HG03108 (cell line): ENCODE measurements at regions not wholly inside any gene's neighbourhood (a gene's known extent, or its start where the extent isn't known, plus 50 kb on each side); places are given as distances from the start of the nearest gene placed in this dataset.

Source experiments
- ATAC-seq: cut with Tn5 transposase; IDR thresholded peaks from one replicate; pipeline ENCODE4 v1.9.1; 2021; ENCODE audit warnings: moderate library complexity; ENCODE audit not compliant: unreplicated experiment

DNA sequence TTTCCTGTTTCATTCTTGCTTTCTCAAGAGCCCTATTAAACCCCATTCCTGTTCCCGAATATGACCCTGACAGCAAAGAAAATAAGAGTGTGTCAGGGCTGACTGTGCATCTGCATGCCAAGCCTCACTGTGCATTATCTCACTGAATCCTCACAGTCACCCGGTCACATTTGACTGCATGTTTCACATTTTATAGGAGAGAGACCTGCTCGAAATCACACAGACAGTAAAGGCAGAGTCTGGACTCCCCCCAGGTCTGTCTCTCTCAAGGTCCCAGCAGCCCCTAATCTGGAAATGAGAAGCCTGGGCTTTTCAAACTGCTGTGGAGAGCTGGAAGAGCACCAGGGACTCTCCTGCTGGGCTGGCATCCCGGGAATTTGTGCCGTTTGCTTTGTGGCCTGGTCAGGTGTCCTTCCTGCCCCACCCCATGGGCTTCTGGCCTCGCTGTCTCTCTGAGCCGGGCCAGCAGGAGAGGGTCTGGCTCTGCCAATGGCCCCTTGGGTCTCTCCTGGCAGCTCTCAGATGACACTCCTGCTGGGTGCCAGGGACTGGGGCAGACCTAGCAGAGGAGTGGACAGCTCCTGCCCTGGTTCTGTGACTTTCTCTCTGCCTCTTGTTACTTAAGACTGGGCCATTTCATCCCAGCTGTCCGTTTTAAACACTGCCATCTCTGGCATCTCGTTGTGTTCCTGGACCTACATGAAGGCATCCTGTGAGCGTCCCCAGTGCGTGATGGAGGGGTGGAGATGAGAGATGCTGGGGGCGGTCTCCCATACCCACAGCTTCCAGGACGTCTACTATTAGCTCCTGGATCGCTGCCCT lies 173.6 kb downstream of the ARHGAP12 start:
- no peak for ATAC-seq

DNA sequence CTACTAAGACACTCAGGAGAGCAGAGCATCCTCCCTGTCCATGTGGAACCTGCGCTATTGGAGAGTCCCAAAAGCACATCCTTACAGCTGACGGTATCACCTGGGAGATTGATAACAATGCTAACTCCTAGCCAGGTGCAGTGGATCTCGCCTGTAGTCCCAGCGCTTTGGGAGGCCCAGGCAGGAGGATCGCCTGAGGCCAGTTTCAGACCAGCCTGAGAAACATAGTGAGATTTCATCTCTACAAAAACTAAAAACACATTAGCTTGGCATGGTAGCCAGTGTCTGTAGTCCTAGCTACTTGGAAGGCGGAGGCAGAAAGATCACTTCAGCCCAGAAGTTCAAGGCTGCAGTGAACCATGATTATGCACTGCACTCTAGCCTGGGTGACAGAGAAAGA lies 174.9 kb downstream of the ARHGAP12 start:
- ATAC-seq, result no peak

DNA sequence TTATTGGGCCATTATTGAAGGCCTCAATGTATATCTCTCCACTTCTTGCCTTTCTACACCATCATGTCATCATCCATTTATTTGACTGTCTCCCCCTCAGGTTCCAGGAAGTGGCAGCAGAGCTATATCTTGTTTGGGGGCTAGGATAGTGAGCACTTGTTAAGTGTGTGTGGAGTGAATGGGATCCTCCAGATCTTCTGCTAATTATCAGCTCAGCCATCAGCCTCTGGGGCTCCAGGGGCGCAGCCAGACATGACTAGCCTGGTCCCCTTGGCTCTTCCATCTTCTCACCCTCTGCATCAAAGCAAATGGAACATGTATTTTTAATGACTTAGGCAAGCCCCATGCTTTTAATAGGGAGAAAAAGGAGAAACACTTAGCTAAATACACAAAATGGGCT lies 176.5 kb downstream of the ARHGAP12 start:
- no peak for ATAC-seq

DNA sequence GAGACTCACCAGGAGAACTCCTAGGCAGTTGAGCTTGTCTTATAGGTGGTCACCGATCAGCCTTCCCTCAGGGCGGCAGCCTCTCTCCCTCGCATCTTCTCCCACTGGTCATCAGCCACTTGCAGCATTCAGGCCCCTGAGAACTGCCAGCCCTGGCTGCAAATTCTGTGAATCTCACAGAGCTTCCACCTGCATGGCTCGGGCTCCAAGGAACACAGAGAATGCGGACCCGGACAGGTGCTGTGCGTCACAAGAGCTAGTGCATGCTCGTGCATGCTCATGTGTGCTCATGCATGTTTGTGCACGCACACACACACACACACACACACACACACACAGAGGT lies 176.9 kb downstream of the ARHGAP12 start:
- no peak for ATAC-seq

DNA sequence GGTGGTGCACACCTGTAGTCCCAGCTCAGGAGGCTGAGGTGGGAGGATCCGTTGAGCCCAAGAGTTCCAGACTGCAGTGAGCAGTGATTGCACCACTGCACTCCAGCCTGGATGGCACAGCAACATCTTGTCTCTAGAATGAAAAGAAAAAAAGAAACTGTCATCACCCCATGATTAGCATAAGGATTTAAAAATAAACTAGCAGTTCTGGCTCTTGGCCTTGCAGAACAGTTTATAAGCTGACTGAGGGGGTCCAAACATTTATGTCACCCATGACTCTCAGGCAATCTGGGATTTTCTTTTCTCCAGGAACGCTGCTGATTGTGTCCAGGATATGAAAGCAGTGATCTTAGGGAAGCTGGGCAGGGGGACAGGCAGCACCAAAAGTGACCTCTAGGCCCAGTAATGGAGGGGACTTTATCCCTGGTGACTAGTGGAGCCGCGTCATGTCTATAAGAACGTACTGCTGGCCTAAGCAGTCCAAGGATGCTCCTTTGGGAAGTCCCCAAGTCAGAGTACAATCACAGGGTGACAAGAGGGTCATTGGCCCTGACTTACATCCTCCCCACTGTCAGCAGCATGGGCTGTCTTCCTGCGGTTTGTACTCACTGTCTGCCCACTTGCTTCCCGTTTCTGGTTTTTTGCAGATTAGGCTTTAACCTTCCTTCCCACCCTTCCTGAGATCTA lies 177.4 kb downstream of the ARHGAP12 start:
- no peak for ATAC-seq

DNA sequence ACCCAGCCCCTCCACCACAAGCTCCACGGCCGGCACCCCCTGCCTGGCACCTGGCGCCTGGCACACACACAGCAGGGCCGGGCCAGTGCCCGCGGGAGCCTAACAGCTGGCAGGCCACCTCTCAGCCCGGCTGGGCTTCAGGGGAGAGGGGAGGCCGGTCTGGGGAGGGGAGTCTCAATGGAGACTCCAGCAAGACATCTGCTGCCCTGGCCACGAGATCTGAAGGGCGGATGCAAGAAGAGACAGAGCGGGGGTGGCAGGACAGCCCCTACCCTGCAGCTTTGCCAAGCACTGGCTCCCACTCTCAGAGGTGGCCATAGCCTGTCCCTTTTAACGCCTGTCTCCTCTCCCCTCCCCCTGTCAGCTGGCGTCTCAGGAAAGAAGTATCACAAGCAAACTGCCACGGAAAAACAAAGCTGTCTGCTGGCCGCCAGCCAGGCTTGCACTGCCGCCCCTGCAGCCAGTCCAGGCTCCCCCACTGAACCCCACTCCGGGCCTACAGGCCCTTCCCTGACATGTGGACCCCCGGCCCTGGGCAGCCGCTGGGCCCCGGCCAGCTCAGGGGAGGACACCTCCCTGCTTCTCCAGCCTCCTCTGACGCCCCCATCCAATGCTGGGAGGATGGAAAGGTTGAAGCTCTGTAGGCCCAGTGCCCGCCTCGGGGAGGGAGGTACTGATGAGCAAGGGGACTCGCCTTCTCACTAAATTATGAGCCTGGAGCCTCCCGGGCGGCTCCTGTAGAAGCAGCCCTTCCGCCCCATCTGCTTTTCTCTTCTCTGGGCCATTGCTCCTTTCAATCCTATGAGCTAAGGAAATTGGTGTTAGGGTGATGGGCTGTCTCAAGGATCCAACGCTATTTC lies 178.4 kb downstream of the ARHGAP12 start:
- no peak for ATAC-seq

DNA sequence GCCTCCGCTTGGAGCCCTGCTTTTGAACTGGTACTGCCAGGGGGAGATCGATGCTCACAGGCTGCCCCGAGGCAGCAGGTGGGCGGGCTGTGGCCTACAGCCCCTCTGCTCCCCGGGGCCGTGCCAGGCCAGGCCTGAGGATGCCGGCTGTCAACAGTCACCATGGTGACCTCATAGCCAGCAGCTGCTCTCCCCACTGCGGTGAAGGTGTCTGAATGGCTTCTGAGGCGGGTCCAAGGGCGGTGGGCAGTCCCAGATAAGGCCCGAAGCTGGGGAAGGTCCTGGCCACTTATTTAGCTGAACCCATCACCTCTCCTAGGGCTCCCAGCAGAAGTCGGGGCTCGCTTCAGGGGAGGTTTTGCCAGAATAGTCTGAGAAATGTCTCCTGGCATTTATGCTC lies 179.3 kb downstream of the ARHGAP12 start:
- ATAC-seq, result no peak

DNA sequence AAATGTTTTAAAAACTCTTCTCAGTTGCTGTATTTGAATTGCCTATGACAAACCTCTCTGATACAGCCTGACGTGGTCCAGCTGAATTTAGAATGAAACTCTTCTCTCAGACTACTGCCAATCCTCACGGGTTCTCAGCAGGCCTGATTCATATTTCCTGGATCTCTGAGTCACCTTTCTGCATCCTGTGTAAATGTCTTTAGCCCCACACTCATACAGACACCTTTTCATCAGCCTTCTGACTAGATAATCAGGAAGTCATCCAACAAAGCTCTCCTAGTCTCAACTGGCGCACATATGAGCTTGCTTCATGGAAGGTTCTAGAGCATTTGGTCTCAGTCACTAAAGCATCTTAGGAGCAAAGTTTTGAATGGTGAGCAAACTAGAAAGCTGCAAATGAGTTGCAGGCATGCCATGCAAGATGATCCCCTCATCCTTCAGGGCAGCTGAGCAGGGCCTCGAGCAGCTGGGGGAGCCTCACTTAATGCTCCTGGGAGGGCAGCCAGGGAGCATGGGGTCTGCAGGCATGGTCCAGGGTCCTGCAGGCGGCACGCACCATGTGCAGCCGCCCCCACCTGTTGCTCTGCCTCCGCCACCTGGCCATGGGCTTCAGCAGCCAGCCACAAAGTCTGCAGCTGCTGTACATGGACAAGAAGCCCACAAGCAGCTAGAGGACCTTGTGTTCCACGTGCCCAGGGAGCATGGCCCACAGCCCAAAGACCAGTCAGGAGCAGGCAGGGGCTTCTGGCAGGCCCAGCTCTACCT lies 182.8 kb downstream of the ARHGAP12 start:
- no peak for ATAC-seq

DNA sequence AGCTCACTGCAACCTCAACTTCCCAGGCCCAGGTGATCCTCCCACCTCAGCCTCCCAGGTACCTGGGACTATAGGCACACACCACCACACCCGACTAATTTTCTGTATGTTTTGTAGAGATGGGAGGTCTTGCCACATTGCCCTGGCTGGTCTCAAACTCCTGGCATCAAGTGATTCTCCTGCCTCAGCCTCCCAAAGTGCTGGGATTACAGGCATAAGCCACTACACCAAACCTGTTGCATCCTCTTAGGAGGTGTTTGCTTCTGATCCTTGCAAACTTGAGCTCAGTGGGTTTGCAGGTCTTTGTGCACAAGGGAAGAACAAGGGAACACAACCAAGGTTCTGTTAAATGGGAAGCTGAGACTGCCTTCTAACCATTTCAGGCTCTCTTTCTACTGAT lies 184.6 kb downstream of the ARHGAP12 start:
- ATAC-seq, result no peak

DNA sequence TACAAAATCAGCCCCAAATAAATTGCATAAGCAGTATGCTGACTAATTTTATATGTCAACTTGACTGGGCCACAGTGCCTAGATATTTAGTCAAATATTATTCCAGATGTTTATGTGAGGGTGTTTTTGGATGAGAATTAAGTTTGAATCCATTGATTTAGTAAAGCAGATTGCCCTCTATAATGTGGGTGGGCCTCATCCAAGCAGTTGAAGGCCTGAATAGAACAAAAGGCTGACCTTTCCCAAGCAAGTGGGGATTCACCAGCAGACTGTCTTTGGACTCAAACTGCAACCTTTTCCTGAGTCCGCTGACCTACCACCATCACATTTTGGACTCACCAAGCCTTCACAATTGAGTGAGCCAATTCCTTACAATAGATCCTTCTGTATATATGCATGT lies 186.4 kb downstream of the ARHGAP12 start:
- ATAC-seq, result no peak

DNA sequence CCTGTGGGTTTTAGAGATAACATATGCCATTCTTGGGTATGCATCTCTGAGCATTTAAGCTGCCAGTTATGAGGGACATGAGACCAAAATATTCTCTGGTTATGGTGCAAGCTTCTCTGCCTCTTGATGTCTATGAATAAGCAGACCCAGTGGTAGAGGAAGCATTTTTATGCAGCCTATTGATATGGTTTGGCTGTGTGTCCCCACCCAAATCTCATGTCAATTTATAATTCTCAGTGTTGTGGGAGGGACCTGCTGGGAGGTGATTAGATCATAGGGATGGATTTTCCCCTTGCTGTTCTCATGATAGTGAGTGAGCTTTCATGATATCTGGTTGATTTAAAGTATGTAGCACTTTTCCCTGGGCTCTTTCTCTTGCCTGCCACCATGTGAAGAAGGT lies 187.2 kb downstream of the ARHGAP12 start:
- ATAC-seq, result no peak

DNA sequence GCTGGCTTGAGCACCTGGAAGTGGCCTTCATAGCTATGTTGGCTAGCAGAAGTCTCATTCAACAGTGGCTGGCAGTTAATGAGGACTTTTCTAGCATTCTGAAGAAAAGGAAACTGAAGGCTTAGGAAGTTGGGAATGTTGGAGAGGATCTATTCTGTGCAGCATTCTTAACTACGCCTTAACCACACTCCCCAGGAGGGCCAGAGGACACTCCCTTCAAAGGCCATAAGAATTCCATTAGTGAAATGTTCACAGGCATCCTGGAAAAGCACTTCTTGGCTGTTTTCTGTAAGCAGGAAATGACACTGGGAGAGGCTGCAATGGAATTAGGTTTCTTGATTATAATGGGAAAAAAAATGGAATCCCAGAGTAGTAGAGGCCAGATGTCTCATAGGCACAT lies 188.9 kb downstream of the ARHGAP12 start:
- no peak for ATAC-seq

DNA sequence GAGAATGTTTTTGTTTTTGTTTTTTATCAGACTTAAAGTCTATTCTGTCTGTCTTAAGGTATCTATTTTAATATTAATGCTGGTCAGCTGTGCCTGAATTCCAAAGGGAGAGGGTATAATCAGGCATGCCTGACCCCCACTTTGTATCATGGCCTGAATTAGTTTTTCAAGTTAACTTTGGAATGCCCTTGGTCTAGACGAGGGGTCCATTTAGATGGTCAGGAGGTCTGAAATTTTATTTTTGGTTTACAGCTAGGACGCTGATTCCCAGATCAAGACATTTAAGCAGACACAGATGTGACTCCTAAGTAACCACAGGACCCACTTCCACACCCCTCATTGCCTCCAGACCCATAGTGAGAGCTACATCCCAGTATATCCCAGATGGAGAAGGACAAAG lies 189.5 kb downstream of the ARHGAP12 start:
- ATAC-seq, result no peak

DNA sequence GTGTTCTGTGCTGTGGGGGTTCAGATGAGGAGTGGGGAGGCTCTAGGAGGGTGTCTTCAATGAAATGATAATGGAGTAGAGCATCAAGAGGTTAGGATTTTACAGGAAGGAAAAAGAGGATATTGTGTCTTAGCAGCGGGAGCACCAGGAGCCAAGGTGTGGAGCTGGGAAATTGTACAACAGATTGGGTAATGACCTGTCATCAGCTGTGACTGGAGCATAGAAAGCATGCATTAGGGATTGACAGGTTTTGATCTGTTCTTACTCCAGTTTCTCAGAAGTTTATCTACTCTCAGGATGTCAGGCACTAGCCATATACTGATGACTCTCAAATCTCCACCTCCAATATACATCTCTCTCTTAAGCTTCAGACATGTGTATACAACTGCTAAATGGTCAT lies 196.9 kb downstream of the ARHGAP12 start:
- ATAC-seq, result no peak

DNA sequence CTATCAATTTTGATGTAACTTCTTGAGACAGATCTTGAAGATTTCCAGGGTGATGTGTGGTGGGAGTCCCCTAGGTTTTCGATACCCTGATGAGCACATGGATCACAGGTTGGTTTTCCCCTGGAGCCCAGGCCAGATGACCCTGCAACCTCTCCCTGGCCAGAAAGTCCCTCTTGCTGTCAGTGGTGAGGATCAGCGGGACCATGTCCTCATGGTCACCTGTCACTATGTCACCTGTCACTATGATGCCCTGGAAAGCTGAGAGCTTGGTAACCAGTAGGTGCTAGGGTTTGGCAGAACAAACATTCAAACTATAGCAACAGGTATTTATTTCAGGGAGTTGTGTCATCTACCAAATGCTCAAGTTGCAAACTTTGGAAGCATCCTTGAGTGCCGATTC lies 197.9 kb downstream of the ARHGAP12 start:
- ATAC-seq, result no peak

DNA sequence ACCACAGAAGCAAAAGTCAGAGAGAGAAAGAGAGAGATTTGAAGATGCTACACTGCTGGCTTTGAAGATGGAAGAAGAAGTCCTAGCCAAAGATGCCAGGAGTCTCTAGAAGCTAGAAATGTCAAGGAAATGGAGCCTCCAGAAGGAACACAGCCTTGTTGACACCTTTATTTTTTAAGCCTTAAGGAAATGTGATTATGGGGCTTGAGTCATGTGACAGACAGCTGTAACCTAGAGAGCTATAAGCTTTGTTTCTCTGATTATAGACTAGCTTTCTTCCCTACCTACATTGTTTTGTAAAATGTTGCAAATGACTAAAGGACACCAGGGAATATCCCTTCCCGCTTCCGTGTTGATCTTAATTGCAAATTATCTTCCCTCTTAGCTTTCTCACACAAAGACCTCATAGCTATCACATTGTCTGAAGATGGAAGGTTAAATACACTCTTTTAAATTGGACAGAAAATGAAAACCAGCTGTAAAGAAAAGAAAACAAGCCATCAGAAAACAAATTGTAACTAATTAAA lies 199.9 kb downstream of the ARHGAP12 start:
- ATAC-seq, result no peak

DNA sequence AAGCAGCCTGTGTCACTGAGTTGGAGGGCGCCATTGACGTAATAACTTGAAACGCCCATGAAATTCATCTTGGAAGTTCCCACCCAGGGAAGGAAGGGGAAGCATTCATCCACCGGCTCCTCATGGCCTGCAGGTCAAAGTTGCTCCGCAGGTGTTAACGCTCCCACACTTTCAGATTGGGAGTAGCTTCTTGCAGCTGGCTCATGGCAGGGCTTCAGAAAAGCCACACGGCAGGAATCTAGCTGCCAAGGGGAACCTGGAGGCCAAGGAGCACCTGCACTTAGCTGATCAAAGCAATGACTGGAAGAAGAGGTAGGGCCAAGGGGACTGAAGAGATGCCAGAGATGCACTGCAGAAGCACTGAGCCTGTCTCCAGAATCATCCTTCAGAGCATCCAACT lies 203.2 kb downstream of the ARHGAP12 start:
- ATAC-seq, result no peak

DNA sequence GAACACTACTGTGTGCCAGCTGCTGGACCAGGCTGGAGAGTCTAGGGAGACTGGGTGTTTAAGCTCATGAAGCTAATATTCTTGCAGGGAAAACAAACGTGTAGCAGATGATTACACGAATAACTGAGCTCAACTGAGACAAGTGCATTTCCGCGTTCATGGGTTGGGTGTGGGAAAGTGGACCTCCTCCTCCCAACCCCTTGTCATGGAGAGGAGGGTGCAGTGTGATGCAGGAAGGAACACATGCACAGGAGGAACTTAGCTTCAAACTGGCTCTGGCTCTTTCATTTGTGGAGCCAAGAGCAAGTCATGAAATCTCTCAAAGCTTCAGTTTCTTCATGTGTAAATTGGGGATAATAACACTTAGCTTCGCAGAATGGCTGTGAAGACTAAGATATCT lies 204.3 kb downstream of the ARHGAP12 start:
- ATAC-seq, result no peak

DNA sequence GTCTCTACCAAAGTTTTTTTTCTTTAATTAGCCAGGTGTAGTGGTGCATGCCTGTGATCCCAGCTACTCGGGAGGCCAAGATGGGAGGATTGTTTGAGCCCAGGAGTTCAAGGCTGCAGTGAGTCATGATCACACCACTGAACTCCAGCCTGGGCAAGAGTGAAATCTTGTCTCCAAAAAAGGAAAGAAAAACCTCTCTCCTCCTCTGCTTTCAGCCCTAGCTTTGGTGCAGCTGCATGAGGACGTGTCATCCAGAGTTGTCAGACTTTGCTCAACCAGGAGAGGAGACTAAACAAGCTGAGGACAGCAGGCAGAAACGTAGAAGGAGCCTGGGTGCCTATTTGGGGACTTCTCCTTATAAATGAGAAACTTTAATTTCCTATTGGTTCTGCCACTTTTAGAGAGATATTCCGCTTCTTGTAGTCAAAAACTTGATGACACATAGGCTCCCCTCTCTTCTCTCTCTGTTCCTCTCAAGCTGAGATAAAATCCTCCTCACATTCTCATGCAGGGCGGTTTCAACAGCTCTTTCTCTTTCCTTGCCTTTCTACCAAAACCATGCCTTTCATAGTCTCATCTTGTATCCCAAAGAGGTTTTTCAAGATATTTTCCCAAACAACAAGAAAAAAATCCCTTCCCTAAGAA lies 205.4 kb downstream of the ARHGAP12 start:
- ATAC-seq, result no peak

DNA sequence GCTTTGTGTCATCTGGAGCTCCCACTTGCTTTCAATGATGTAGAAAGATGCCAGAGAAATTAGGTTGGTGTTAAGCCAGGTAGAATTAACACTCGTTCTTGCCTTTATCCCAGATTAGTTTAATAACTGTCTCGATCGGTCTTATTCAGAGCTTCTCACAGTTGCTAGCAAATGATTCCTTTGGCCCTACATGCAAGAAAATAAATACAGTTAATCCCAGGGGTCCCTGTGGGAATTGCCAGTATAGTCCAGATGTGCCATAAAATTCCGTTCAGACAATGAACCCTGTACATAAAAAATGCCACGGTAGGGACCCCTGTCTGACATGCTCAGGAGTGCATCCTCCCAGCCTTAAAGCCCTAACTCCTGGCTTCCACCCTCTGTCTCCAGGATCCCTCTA lies 207.5 kb downstream of the ARHGAP12 start:
- no peak for ATAC-seq
